Liver (tissue), 8 donors: ENCODE measurements at regions not wholly inside any gene's neighbourhood (a gene's known extent, or its start where the extent isn't known, plus 50 kb on each side); places are given as distances from the start of the nearest gene placed in this dataset.

Source experiments
- DNase-seq: peaks from one replicate; pipeline ENCODE4 v3.0.0-alpha.2; 2017; ENCODE audit warnings: low spot score
- H3K27ac ChIP-seq, 2 donors: one replicate each; pipeline ENCODE4 v1.7.0; 2013; ENCODE audit warnings: inconsistent platforms in 2 of 2, low read length in 2 of 2, control low read depth in 1 of 2, low read depth in 1 of 2, mild to moderate bottlenecking in 1 of 2
- H3K27me3 ChIP-seq, 4 donors: one replicate each; pipeline versions ENCODE4 v1.6.1 to v1.7.0; 2013; ENCODE audit warnings: low read length in 3 of 4, inconsistent platforms in 1 of 4, mild to moderate bottlenecking in 1 of 4, moderate library complexity in 1 of 4; ENCODE audit not compliant: control insufficient read depth in 4 of 4, insufficient read depth in 4 of 4
- H3K36me3 ChIP-seq, 4 donors: one replicate each; pipeline versions ENCODE4 v1.6.1 to v1.7.0; 2013; ENCODE audit warnings: low read length in 3 of 4, mild to moderate bottlenecking in 3 of 4, low read depth in 1 of 4, moderate library complexity in 1 of 4; ENCODE audit not compliant: control insufficient read depth in 4 of 4, insufficient read depth in 3 of 4
- H3K4me1 ChIP-seq, 4 donors: one replicate each; pipeline versions ENCODE4 v1.6.1 to v1.7.0; 2013; ENCODE audit warnings: low read length in 3 of 4, mild to moderate bottlenecking in 3 of 4, moderate library complexity in 1 of 4; ENCODE audit not compliant: control insufficient read depth in 4 of 4, insufficient read depth in 4 of 4
- H3K4me3 ChIP-seq, 3 donors: one replicate each; pipeline versions ENCODE4 v1.6.1 to v1.7.0; 2013; ENCODE audit warnings: low read length in 3 of 3, control low read depth in 1 of 3, low read depth in 1 of 3, mild to moderate bottlenecking in 1 of 3
- H3K9ac ChIP-seq, 2 donors: one replicate each; pipeline ENCODE4 v1.7.0; 2013; ENCODE audit warnings: low read length in 2 of 2, mild to moderate bottlenecking in 2 of 2, moderate library complexity in 2 of 2, control low read depth in 1 of 2, low read depth in 1 of 2
- H3K9me3 ChIP-seq, 4 donors: one replicate each; pipeline versions ENCODE4 v1.6.1 to v1.7.0; 2013; ENCODE audit warnings: low read length in 3 of 4; ENCODE audit not compliant: control insufficient read depth in 4 of 4
- ATF3 ChIP-seq: IDR thresholded peaks from 2 replicates; pipeline ENCODE4 v1.6.1; 2016; ENCODE audit warnings: antibody characterized with exemption
- CTCF ChIP-seq: fragments of 150-350 bp; IDR thresholded peaks from 2 replicates; pipeline ENCODE4 v1.5.1; 2017; ENCODE audit warnings: improper control_type of control experiment, low read depth, low read length; ENCODE audit not compliant: missing input control
- EGR1 ChIP-seq, 2 donors: IDR thresholded peaks; 2 replicates each; pipeline ENCODE4 v1.6.1; 2016 to 2018; ENCODE audit warnings: antibody characterized with exemption in 2 of 2, low read depth in 2 of 2
- FOXA1 ChIP-seq: IDR thresholded peaks from 2 replicates; pipeline ENCODE4 v1.6.1; 2016; ENCODE audit warnings: antibody characterized with exemption
- FOXA2 ChIP-seq: IDR thresholded peaks from 2 replicates; pipeline ENCODE4 v1.6.1; 2016; ENCODE audit warnings: antibody characterized with exemption
- GABPA ChIP-seq, 2 donors: IDR thresholded peaks in 1 of 2; conservative IDR thresholded peaks in 1 of 2; 2 replicates each; pipeline ENCODE4 v1.6.1; 2016; ENCODE audit warnings: antibody characterized with exemption in 2 of 2, mild to moderate bottlenecking in 1 of 2, moderate library complexity in 1 of 2
- HNF4A ChIP-seq, 2 donors: conservative IDR thresholded peaks; 2 replicates each; pipeline ENCODE4 v1.6.1; 2016; ENCODE audit warnings: antibody characterized with exemption in 2 of 2, mild to moderate bottlenecking in 2 of 2
- HNF4G ChIP-seq: IDR thresholded peaks from 2 replicates; pipeline ENCODE4 v1.6.1; 2016; ENCODE audit warnings: antibody characterized with exemption
- JUND ChIP-seq, 2 donors: IDR thresholded peaks; 2 replicates each; pipeline ENCODE4 v1.6.1; 2016; ENCODE audit warnings: antibody characterized with exemption in 2 of 2
- MAX ChIP-seq: IDR thresholded peaks from 2 replicates; pipeline ENCODE4 v1.6.1; 2016; ENCODE audit warnings: antibody characterized with exemption
- NR2F2 ChIP-seq: IDR thresholded peaks from 2 replicates; pipeline ENCODE4 v1.6.1; 2016; ENCODE audit warnings: antibody characterized with exemption
- RAD21 ChIP-seq, 2 donors: IDR thresholded peaks; 2 replicates each; pipeline ENCODE4 v1.6.1; 2016; ENCODE audit warnings: antibody characterized with exemption in 2 of 2, mild to moderate bottlenecking in 2 of 2
- REST ChIP-seq: IDR thresholded peaks from 2 replicates; pipeline ENCODE4 v1.6.1; 2016; ENCODE audit warnings: antibody characterized with exemption, mild to moderate bottlenecking
- RXRA ChIP-seq, 2 donors: IDR thresholded peaks; 2 replicates each; pipeline ENCODE4 v1.6.1; 2017 to 2018; ENCODE audit warnings: antibody characterized with exemption in 2 of 2, mild to moderate bottlenecking in 1 of 2
- SP1 ChIP-seq: IDR thresholded peaks from 2 replicates; pipeline ENCODE4 v1.6.1; 2018; ENCODE audit warnings: antibody characterized with exemption, mild to moderate bottlenecking
- TAF1 ChIP-seq: conservative IDR thresholded peaks from 2 replicates; pipeline ENCODE4 v1.6.1; 2016; ENCODE audit warnings: antibody characterized with exemption, mild to moderate bottlenecking
- YY1 ChIP-seq: IDR thresholded peaks from 2 replicates; pipeline ENCODE4 v1.6.1; 2016; ENCODE audit warnings: antibody characterized with exemption, mild to moderate bottlenecking
- ZBTB33 ChIP-seq: IDR thresholded peaks from 2 replicates; pipeline ENCODE4 v1.6.1; 2016; ENCODE audit warnings: antibody characterized with exemption
- WGBS: extraction: QIAGEN DNeasy Blood & Tissue Kit; methylation state at CpG from one replicate; pipeline ENCODE4 v1.1.7; 2013; 5-methylcytosine and 5-hydroxymethylcytosine counted together
- donor health status: healthy.
- donor health status: healthy.
- donor health status: healthy.
- donor health status: healthy.
- donor health status: healthy.

GRCh38 chr2:161017780-161018470 lies 142.3 kb upstream of the TANK start:
- Histone ChIP-seq H3K27ac (no peak overlapping the region), H3K4me1 (no peaks in the 10 kb centered on the region), H3K9ac (no peak overlapping the region), H3K9me3 (no peaks in the 10 kb centered on the region), H3K27me3 (no peaks in the 10 kb centered on the region), H3K4me3 (no peak overlapping the region), H3K36me3 (no peaks in the 10 kb centered on the region)
- WGBS, result 59% methylated on average over 3 of the region's 3 CpGs
- TF ChIP-seq JUND (IDR thresholded peaks at IDR 0.05), result no peak
- no peak for TF ChIP-seq EGR1 (IDR thresholded peaks at IDR 0.05; ENCODE audit: low read depth in 2 of 2)
- no peak for TF ChIP-seq ATF3
- no peak for TF ChIP-seq MAX
- TF ChIP-seq YY1, result no peak
- TF ChIP-seq GABPA (IDR thresholded peaks at IDR 0.05 in 1 of 2, conservative IDR thresholded peaks at IDR 0.05 in 1 of 2), result no peak
- no peak for TF ChIP-seq HNF4A (conservative IDR thresholded peaks at IDR 0.05)
- no peak for TF ChIP-seq FOXA1
- no peak for TF ChIP-seq CTCF
- no peak for TF ChIP-seq FOXA2
- TF ChIP-seq TAF1, result no peak
- TF ChIP-seq SP1, result no peak
- TF ChIP-seq RXRA (IDR thresholded peaks at IDR 0.05), result no peak
- TF ChIP-seq RAD21 (IDR thresholded peaks at IDR 0.05), result no peak
- no peak for TF ChIP-seq ZBTB33
- no peak for TF ChIP-seq NR2F2
- TF ChIP-seq HNF4G, result no peak
- no peak for TF ChIP-seq REST
- DNase-seq, result no peak
